ENCODE measurements at regions not wholly inside any gene's neighbourhood (a gene's known extent, or its start where the extent isn't known, plus 50 kb on each side); places are given as distances from the start of the nearest gene placed in this dataset.
"Not testable (repeated sequence)": the region's sequence is repeated elsewhere in the genome, so short reads cannot be mapped to it uniquely, and the experiment has no call there.

GRCh38 chr7:106561666-106562411 lies 99.1 kb downstream of the CCDC71L start:
- no peak for TF ChIP-seq CTCF (IDR thresholded peaks at IDR 0.05; ENCODE audit: control insufficient read depth, extremely low read depth, insufficient read depth)
- no peak for DNase-seq (ENCODE audit: low read depth)
- H3K4me3 ChIP-seq (ENCODE audit: low read depth, low read length), result no peak overlapping the region

GRCh38 chr7:106561151-106561550 lies 99.8 kb downstream of the CCDC71L start:
- H3K4me3 ChIP-seq (ENCODE audit: low read depth, low read length), result no peak overlapping the region
- no peak for TF ChIP-seq CTCF (IDR thresholded peaks at IDR 0.05; ENCODE audit: control insufficient read depth, extremely low read depth, insufficient read depth)
- no peak for DNase-seq (ENCODE audit: low read depth)

DNA sequence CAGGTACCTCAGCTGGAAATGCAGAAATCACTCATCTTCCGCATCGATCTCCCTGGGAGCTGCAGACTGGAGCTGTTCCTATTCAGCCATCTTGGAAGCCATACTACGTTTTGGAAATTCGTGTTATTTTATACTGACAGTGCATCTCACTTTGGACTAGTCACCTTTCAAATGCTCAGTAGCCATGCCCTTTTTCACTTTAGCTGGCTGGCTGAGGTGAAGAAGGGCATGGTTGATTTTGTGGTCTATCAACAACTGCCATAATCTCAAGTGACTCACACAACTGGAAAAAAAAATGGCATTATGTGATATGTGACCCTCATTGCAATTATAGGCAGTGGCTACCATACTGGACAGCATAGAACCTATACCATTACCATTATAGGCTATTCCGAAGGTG lies 100.5 kb downstream of the CCDC71L start:
- H3K4me3 ChIP-seq (ENCODE audit: low read depth, low read length), result no peak overlapping the region
- no peak for TF ChIP-seq CTCF (IDR thresholded peaks at IDR 0.05; ENCODE audit: control insufficient read depth, extremely low read depth, insufficient read depth)
- no peak for DNase-seq (ENCODE audit: low read depth)

DNA sequence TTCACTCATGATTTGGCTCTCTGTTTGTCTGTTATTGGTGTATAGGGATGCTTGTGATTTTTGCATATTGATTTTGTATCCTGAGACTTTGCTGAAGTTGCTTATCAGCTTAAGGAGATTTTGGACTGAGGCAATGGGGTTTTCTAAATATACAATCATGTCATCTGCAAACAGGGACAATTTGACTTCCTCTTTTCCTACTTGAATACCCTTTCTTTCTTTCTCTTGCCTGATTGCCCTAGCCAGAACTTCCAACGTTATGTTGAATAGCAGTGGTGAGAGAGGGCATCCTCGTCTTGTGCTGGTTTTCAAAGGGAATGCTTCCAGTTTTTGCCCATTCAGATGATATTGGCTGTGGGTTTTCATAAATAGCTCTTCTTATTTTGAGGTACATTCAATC lies 104.7 kb downstream of the CCDC71L start:
- not testable (repeated sequence) for DNase-seq (ENCODE audit: low read depth)

GRCh38 chr7:106554623-106555022 lies 106.3 kb downstream of the CCDC71L start:
- not testable (repeated sequence) for H3K4me3 ChIP-seq (ENCODE audit: low read depth, low read length); DNase-seq (ENCODE audit: low read depth)

More for the DNA sequence above, 104.7 kb downstream of the CCDC71L start:
- not testable (repeated sequence) for H3K4me3 ChIP-seq (ENCODE audit: low read depth, low read length)

- DNase-seq (ENCODE audit: low read depth), result no peak
- no peak for TF ChIP-seq CTCF (IDR thresholded peaks at IDR 0.05; ENCODE audit: control insufficient read depth, extremely low read depth, insufficient read depth)
Measured at GRCh38 chr7:106553446-106553836, 107.5 kb downstream of the CCDC71L start.

GRCh38 chr7:106552645-106553445 lies 108.1 kb downstream of the CCDC71L start:
- TF ChIP-seq CTCF (IDR thresholded peaks at IDR 0.05; ENCODE audit: control insufficient read depth, extremely low read depth, insufficient read depth), result no peak
- no peak for DNase-seq (ENCODE audit: low read depth)
- no peak overlapping the region for H3K4me3 ChIP-seq (ENCODE audit: low read depth, low read length)

More at GRCh38 chr7:106553446-106553836, 107.5 kb downstream of the CCDC71L start:
- no peak overlapping the region for H3K4me3 ChIP-seq (ENCODE audit: low read depth, low read length)

- DNase-seq (ENCODE audit: low read depth), result no peak
- no peak overlapping the region for H3K4me3 ChIP-seq (ENCODE audit: low read depth, low read length)
- no peak for TF ChIP-seq CTCF (IDR thresholded peaks at IDR 0.05; ENCODE audit: control insufficient read depth, extremely low read depth, insufficient read depth)
Measured at GRCh38 chr7:106551936-106552335, 109.0 kb downstream of the CCDC71L start.

Measured in LNCaP clone FGC (cell line).